ENCODE measurements at regions not wholly inside any gene's neighbourhood (a gene's known extent, or its start where the extent isn't known, plus 50 kb on each side); places are given as distances from the start of the nearest gene placed in this dataset.

- H3K4me3 ChIP-seq (ENCODE audit: low read depth, low read length), result no peak overlapping the region
- no peak for TF ChIP-seq CTCF (IDR thresholded peaks at IDR 0.05; ENCODE audit: low read depth, low read length)
Observed at GRCh38 chr12:24582954-24583601, 365.8 kb downstream of the BCAT1 start.

DNA sequence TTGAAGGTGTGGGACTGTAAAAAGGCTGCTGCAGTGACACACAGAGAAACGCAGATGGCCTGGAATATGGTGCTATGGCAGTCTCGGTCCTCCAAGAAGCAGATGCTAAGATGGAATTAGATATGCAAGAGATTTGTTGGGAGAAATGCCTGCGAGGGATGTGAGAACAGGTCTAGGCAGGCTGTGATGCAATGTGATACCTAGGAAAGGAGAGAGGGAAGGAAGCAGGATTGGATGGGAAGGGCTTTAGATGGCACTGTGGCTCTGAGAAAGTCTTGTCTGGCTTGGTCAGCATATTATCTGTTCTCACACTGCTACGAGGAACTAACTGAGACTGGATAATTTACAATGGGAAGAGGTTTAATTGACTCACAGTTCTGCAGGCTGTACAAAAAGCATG is 374.4 kb downstream of the BCAT1 start:
- no peak for TF ChIP-seq CTCF (IDR thresholded peaks at IDR 0.05; ENCODE audit: low read depth, low read length)
- no peak overlapping the region for H3K4me3 ChIP-seq (ENCODE audit: low read depth, low read length)

DNA sequence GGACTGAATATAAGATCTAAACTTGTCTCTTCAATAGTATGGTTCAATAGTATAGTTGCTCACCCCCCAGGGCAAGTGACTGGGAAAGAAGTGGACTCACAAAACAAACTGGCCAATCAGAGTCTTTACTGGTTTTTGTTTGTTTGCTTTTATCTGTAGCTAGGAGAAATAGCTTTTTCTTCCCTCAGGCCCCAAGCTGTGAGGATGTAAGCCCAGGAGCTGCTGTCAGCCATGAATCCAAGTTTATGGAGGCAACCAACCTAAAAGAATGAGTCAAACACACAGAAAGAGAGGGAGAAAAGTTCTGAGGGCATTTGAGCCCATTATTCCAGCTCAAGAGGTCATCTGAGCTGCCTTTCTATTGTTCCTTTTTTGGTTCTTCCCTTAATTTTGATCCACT is 375.3 kb downstream of the BCAT1 start:
- no peak overlapping the region for H3K4me3 ChIP-seq (ENCODE audit: low read depth, low read length)
- no peak for TF ChIP-seq CTCF (IDR thresholded peaks at IDR 0.05; ENCODE audit: low read depth, low read length)

DNA sequence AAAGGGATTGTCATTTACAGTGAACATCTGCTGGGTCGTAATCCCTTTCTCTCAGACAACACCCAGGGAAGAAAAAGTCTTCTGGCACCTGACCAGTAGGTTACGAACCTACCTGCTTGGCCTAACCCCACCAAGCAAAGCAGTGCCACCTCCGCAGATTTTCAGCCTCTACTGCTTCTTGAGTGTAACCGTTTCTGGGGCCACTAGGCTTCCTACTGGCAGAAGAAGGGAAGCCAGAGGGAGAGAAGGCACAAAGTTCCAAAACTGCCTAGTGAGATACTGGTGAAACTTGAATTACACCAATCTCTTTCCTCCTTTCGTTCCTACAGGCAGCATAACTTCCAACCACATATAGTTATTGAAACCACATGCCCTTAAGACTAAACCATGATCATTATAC is 383.6 kb downstream of the BCAT1 start:
- TF ChIP-seq CTCF (IDR thresholded peaks at IDR 0.05; ENCODE audit: low read depth, low read length), result no peak

GRCh38 chr12:24562771-24563431 is 386.0 kb downstream of the BCAT1 start:
- H3K4me3 ChIP-seq (ENCODE audit: low read depth, low read length), result peak overlapping the region; percentile 88
- TF ChIP-seq CTCF (IDR thresholded peaks at IDR 0.05; ENCODE audit: low read depth, low read length), result no peak

More for the DNA sequence above, 383.6 kb downstream of the BCAT1 start:
- H3K4me3 ChIP-seq (ENCODE audit: low read depth, low read length), result no peak overlapping the region

- H3K4me3 ChIP-seq (ENCODE audit: low read depth, low read length), result peak overlapping the region; percentile 88
- no peak for TF ChIP-seq CTCF (IDR thresholded peaks at IDR 0.05; ENCODE audit: low read depth, low read length)
Observed at GRCh38 chr12:24561882-24562770, 386.8 kb downstream of the BCAT1 start.
